CD4-positive, alpha-beta T cell treated with Interleukin-6 for 4 hours (primary cell): ENCODE measurements at regions not wholly inside any gene's neighbourhood (a gene's known extent, or its start where the extent isn't known, plus 50 kb on each side); places are given as distances from the start of the nearest gene placed in this dataset.
"Not testable (repeated sequence)": the region's sequence is repeated elsewhere in the genome, so short reads cannot be mapped to it uniquely, and the experiment has no call there.

Source experiments
- DNase-seq: peaks from one replicate; pipeline ENCODE4 v3.0.0-alpha.2; 2020; ENCODE audit warnings: mixed read lengths

- DNase-seq: no peak
Observed at GRCh38 chr1:98181036-98181764, 260.4 kb upstream of the DPYD start.

GRCh38 chr1:98179151-98179773, 258.4 kb upstream of the DPYD start:
- no peak for DNase-seq

GRCh38 chr1:98177751-98178150, 256.9 kb upstream of the DPYD start:
- DNase-seq: no peak

GRCh38 chr1:98176936-98177335, 256.1 kb upstream of the DPYD start:
- DNase-seq: no peak

- no peak for DNase-seq
Observed at GRCh38 chr1:98176414-98176813, 255.6 kb upstream of the DPYD start.

GRCh38 chr1:98172578-98172977, 251.7 kb upstream of the DPYD start:
- no peak for DNase-seq

GRCh38 chr1:98172022-98172421, 251.2 kb upstream of the DPYD start:
- no peak for DNase-seq

- DNase-seq: no peak
Observed at GRCh38 chr1:98164509-98164908, 243.7 kb upstream of the DPYD start.

GRCh38 chr1:98157524-98158313, 236.9 kb upstream of the DPYD start:
- no peak for DNase-seq

GRCh38 chr1:98147280-98147679, 226.4 kb upstream of the DPYD start:
- DNase-seq: no peak

- no peak for DNase-seq
Observed at GRCh38 chr1:98145655-98146054, 224.8 kb upstream of the DPYD start.

- DNase-seq: no peak
Observed at GRCh38 chr1:98143403-98143802, 222.6 kb upstream of the DPYD start.

GRCh38 chr1:98133131-98133530, 212.3 kb upstream of the DPYD start:
- no peak for DNase-seq

- DNase-seq: no peak
Observed at GRCh38 chr1:98130408-98130807, 209.6 kb upstream of the DPYD start.

- DNase-seq: no peak
Observed at GRCh38 chr1:98129491-98129890, 208.7 kb upstream of the DPYD start.

- no peak for DNase-seq
Observed at GRCh38 chr1:98126740-98127139, 205.9 kb upstream of the DPYD start.

GRCh38 chr1:98121646-98122045, 200.8 kb upstream of the DPYD start:
- no peak for DNase-seq

- DNase-seq: no peak
Observed at GRCh38 chr1:98119796-98120195, 199.0 kb upstream of the DPYD start.

- DNase-seq: no peak
Observed at GRCh38 chr1:98113811-98114210, 193.0 kb upstream of the DPYD start.

- no peak for DNase-seq
Observed at GRCh38 chr1:98112626-98113025, 191.8 kb upstream of the DPYD start.

- no peak for DNase-seq
Observed at GRCh38 chr1:98110674-98111073, 189.8 kb upstream of the DPYD start.

- DNase-seq: not testable (repeated sequence)
Observed at GRCh38 chr1:98108378-98108777, 187.5 kb upstream of the DPYD start.

- no peak for DNase-seq
Observed at GRCh38 chr1:98107256-98107655, 186.4 kb upstream of the DPYD start.

- DNase-seq: no peak
Observed at GRCh38 chr1:98104289-98104688, 183.5 kb upstream of the DPYD start.
